Vagina (tissue), 2 donors: ENCODE measurements at regions not wholly inside any gene's neighbourhood (a gene's known extent, or its start where the extent isn't known, plus 50 kb on each side); places are given as distances from the start of the nearest gene placed in this dataset.

ENCODE experiments used
- DNase-seq, 2 donors: peaks; one replicate each; pipeline ENCODE4 v3.0.0-alpha.2; 2017; ENCODE audit errors: extremely low spot score in 2 of 2
- H3K27ac ChIP-seq: fragments of 200-600 bp; sonication (generic); one replicate; pipeline ENCODE4 v1.5.1; 2019
- H3K27me3 ChIP-seq: fragments of 200-600 bp; sonication (generic); one replicate; pipeline ENCODE4 v1.5.1; 2019
- H3K36me3 ChIP-seq, 2 donors: fragments of 200-600 bp; sonication (generic); one replicate each; pipeline ENCODE4 v1.5.1; 2017 to 2019
- H3K4me1 ChIP-seq: fragments of 200-600 bp; sonication (generic); one replicate; pipeline ENCODE4 v1.5.1; 2019
- H3K4me3 ChIP-seq, 2 donors: fragments of 200-600 bp; sonication (generic); 1 replicate in 1 of 2; 2 replicates in 1 of 2; pipeline ENCODE4 v1.5.1; 2016 to 2019
- H3K9me3 ChIP-seq: fragments of 200-600 bp; sonication (generic); one replicate; pipeline ENCODE4 v1.5.1; 2019
- CTCF ChIP-seq, 3 experiments: fragments of 450-650 bp in 2 of 3; fragments of 200-600 bp in 1 of 3; sonication (generic) in 1 of 3; IDR thresholded peaks; one replicate each; pipeline ENCODE4 v1.5.1; 2017 to 2019; ENCODE audit warnings: antibody characterized with exemption in 3 of 3, mild to moderate bottlenecking in 2 of 3, moderate library complexity in 2 of 3
- POLR2A ChIP-seq, 2 donors: fragments of 450-650 bp; IDR thresholded peaks; one replicate each; pipeline ENCODE4 v1.6.1; 2017; ENCODE audit warnings: antibody characterized with exemption in 2 of 2, mild to moderate bottlenecking in 2 of 2, moderate library complexity in 2 of 2
- POLR2AphosphoS5 ChIP-seq, 2 donors: sonication (generic); formaldehyde crosslinking; IDR thresholded peaks; one replicate each; pipeline ENCODE4 v1.9.0; 2017; ENCODE audit warnings: antibody characterized with exemption in 2 of 2, mild to moderate bottlenecking in 2 of 2, low read depth in 1 of 2; ENCODE audit not compliant: insufficient read depth in 1 of 2
- intact Hi-C: fragments of 100-400 bp; cut with DNase I; formaldehyde crosslinking; loops from one replicate; pipeline ENCODE4 v1.15.1; 2023

DNA sequence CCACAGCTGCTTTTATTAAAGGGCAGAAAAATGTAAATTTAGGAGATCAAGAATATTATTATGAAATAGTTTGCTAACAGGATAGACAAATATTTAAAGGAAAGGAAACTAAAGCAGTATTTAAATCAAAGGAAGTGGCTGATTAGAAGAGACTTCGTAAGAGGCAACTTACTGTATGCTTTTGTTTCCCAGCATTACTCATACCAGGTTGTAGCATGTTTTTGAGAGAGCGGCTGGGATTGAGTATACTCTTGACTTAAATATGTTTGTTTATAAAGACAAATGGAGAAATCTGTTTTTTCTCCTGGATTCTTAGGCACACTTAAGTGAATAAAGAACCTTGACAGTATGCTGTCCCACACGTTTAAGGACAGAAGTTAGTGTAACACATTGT is 293.7 kb downstream of the ZNF248 start:
- no peak overlapping the region for H3K27ac ChIP-seq
- intact Hi-C loops = no loop called here

GRCh38 chr10:37563107-37563714 is 294.2 kb downstream of the ZNF248 start:
- H3K27ac ChIP-seq = no peak overlapping the region
- no peaks in the 10 kb centered on the region for H3K4me1 ChIP-seq
- intact Hi-C loops = no loop called here
- H3K4me3 ChIP-seq = no peak overlapping the region
- TF ChIP-seq CTCF (IDR thresholded peaks at IDR 0.05) (no peak), POLR2A (IDR thresholded peaks at IDR 0.05) (no peak), POLR2AphosphoS5 (IDR thresholded peaks at IDR 0.05; ENCODE audit: insufficient read depth in 1 of 2, low read depth in 1 of 2) (no peak)
- H3K9me3 ChIP-seq = no peaks in the 10 kb centered on the region
- H3K27me3 ChIP-seq = no peaks in the 10 kb centered on the region
- H3K36me3 ChIP-seq = no peaks in the 10 kb centered on the region
- no peak for DNase-seq

More for the DNA sequence above, 293.7 kb downstream of the ZNF248 start:
- H3K27me3 ChIP-seq = no peaks in the 10 kb centered on the region
- DNase-seq = no peak
- no peaks in the 10 kb centered on the region for H3K36me3 ChIP-seq
- no peaks in the 10 kb centered on the region for H3K4me1 ChIP-seq
- H3K4me3 ChIP-seq = no peak overlapping the region
- TF ChIP-seq POLR2A (IDR thresholded peaks at IDR 0.05) (no peak), CTCF (IDR thresholded peaks at IDR 0.05) (no peak), POLR2AphosphoS5 (IDR thresholded peaks at IDR 0.05; ENCODE audit: insufficient read depth in 1 of 2, low read depth in 1 of 2) (no peak)
- H3K9me3 ChIP-seq = no peaks in the 10 kb centered on the region

GRCh38 chr10:37552881-37553280 is 304.5 kb downstream of the ZNF248 start:
- intact Hi-C loops = no loop called here
- Histone ChIP-seq H3K4me3 (no peak overlapping the region), H3K27ac (no peak overlapping the region), H3K9me3 (no peaks in the 10 kb centered on the region), H3K36me3 (no peaks in the 10 kb centered on the region), H3K27me3 (no peaks in the 10 kb centered on the region), H3K4me1 (no peaks in the 10 kb centered on the region)
- TF ChIP-seq POLR2AphosphoS5 (IDR thresholded peaks at IDR 0.05; ENCODE audit: insufficient read depth in 1 of 2, low read depth in 1 of 2) (no peak), POLR2A (IDR thresholded peaks at IDR 0.05) (no peak), CTCF (IDR thresholded peaks at IDR 0.05) (no peak)
- no peak for DNase-seq

GRCh38 chr10:37549054-37549453 is 308.4 kb downstream of the ZNF248 start:
- H3K27me3 ChIP-seq = no peaks in the 10 kb centered on the region
- no peaks in the 10 kb centered on the region for H3K36me3 ChIP-seq
- no peak overlapping the region for H3K27ac ChIP-seq
- H3K4me3 ChIP-seq = no peak overlapping the region
- no peaks in the 10 kb centered on the region for H3K4me1 ChIP-seq
- intact Hi-C loops = no loop called here
- H3K9me3 ChIP-seq = no peaks in the 10 kb centered on the region
- TF ChIP-seq CTCF (IDR thresholded peaks at IDR 0.05) = no peak
- TF ChIP-seq POLR2A (IDR thresholded peaks at IDR 0.05) = no peak
- no peak for TF ChIP-seq POLR2AphosphoS5 (IDR thresholded peaks at IDR 0.05; ENCODE audit: insufficient read depth in 1 of 2, low read depth in 1 of 2)
- no peak for DNase-seq

- DNase-seq = no peak
- intact Hi-C loops = no loop called here
- Histone ChIP-seq H3K4me1 (no peaks in the 10 kb centered on the region), H3K9me3 (no peaks in the 10 kb centered on the region), H3K4me3 (no peak overlapping the region), H3K27ac (no peak overlapping the region), H3K27me3 (no peaks in the 10 kb centered on the region), H3K36me3 (no peaks in the 10 kb centered on the region)
- TF ChIP-seq CTCF (IDR thresholded peaks at IDR 0.05) (no peak), POLR2AphosphoS5 (IDR thresholded peaks at IDR 0.05; ENCODE audit: insufficient read depth in 1 of 2, low read depth in 1 of 2) (no peak), POLR2A (IDR thresholded peaks at IDR 0.05) (no peak)
These were observed 321.8 kb downstream of the ZNF248 start for GRCh38 chr10:37535459-37536246.
